ENCODE measurements at regions not wholly inside any gene's neighbourhood (a gene's known extent, or its start where the extent isn't known, plus 50 kb on each side); places are given as distances from the start of the nearest gene placed in this dataset.
A peak's percentile ranks its signal among the peaks of the same experiment; 100 is the strongest.

DNA sequence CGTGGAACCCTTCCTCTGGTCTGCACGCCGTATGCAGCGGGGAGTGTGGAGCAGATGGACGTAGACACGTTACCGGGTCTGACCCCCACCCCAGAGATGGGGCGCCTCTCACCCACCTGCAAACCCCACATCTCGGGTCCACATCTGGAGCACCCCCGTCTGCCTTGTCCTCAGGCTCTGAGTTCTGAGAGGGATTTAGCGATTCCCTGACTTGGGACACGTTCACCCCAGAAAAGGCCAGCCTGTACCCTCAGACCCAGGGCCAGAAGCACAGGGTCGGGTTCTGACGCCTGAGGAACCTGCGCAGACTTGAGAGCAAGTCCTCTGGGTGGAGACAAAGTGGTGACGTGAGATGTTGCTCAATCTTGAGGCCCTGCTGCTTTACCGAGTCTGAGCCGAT is 1138.5 kb downstream of the BRD1 start:
- ATAC-seq (no peak), DNase-seq (no peak)
- Histone ChIP-seq H3K27ac (no peak overlapping the region), H3K4me1 (no peaks in the 10 kb centered on the region), H3K27me3 (peaks cover 0 to 2% (median 0%) of the 10 kb centered on the region in 9 donors), H3K4me3 (no peak overlapping the region), H3K9me3 (no peaks in the 10 kb centered on the region), H3K36me3 (no peaks in the 10 kb centered on the region)
- TF ChIP-seq CTCF (IDR thresholded peaks at IDR 0.05) (no peak), POLR2A (IDR thresholded peaks at IDR 0.05) (no peak)
- intact Hi-C loops (cut with DNase I), result no loop called here
- 82 to 84% (median 82%) methylated on average over 17 to 18 of the region's 18 CpGs for WGBS, 4 donors

GRCh38 chr22:48688366-48688765 is 1139.3 kb downstream of the BRD1 start:
- Histone ChIP-seq H3K27me3 (peaks cover 0 to 2% (median 0%) of the 10 kb centered on the region in 9 donors), H3K4me1 (no peaks in the 10 kb centered on the region), H3K27ac (no peak overlapping the region), H3K36me3 (no peaks in the 10 kb centered on the region), H3K9me3 (no peaks in the 10 kb centered on the region), H3K4me3 (no peak overlapping the region)
- WGBS, 4 donors, result 72 to 90% (median 82%) methylated on average over 4 of the region's 4 CpGs
- TF ChIP-seq CTCF (IDR thresholded peaks at IDR 0.05), result no peak
- no peak for TF ChIP-seq POLR2A (IDR thresholded peaks at IDR 0.05)
- intact Hi-C loops (cut with DNase I), result no loop called here
- ATAC-seq, result no peak
- DNase-seq, result peak in 2 of 5 donors; percentile 9 to 26

GRCh38 chr22:48687606-48688005 is 1140.1 kb downstream of the BRD1 start:
- 81 to 83% (median 82%) methylated on average over 6 of the region's 6 CpGs for WGBS, 4 donors
- intact Hi-C loops (cut with DNase I), result no loop called here
- TF ChIP-seq CTCF (IDR thresholded peaks at IDR 0.05) (no peak), POLR2A (IDR thresholded peaks at IDR 0.05) (no peak)

DNA sequence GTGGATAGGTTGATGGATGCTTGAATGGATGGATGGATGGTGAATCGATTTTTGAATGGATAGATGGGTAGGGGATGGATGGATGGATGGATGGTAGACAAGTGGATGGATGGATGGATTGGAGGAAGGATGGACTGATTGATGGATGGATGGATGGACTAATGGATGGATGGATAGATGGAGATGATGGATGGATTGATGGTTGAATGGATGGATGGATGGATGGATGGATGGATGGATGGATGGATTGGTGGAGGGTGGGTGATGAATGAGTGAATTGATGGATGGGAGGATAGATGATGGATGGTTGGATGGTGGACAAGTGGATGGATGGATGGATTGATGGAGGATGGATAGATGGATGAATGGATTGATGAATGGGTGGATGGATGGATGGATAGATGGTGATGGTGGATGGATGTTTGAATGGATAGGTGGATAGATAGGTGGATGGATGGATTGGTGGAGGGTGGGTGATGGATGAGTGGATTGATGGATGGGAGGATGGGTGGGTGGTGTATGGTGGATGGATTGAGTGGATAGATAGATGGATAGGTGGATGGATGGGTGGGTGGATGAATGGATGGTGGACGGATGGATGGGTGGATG is 1140.9 kb downstream of the BRD1 start:
- H3K4me1 ChIP-seq, result no peaks in the 10 kb centered on the region
- no peak overlapping the region for H3K27ac ChIP-seq
- no peak for DNase-seq
- H3K27me3 ChIP-seq, result peaks cover 0 to 2% (median 0%) of the 10 kb centered on the region in 9 donors
- TF ChIP-seq CTCF (IDR thresholded peaks at IDR 0.05) (no peak), POLR2A (IDR thresholded peaks at IDR 0.05) (no peak)
- H3K36me3 ChIP-seq, result no peaks in the 10 kb centered on the region
- intact Hi-C loops (cut with DNase I), result no loop called here
- no peaks in the 10 kb centered on the region for H3K9me3 ChIP-seq
- no peak overlapping the region for H3K4me3 ChIP-seq
- 76 to 85% (median 81%) methylated on average over 2 of the region's 2 CpGs for WGBS, 4 donors
- ATAC-seq, result no peak

More at GRCh38 chr22:48687606-48688005, 1140.1 kb downstream of the BRD1 start:
- peak in 2 of 5 donors; percentile 8 to 30 for DNase-seq
- peaks cover 0 to 2% (median 0%) of the 10 kb centered on the region in 9 donors for H3K27me3 ChIP-seq
- H3K36me3 ChIP-seq, result no peaks in the 10 kb centered on the region
- no peak for ATAC-seq
- H3K9me3 ChIP-seq, result no peaks in the 10 kb centered on the region
- no peak overlapping the region for H3K4me3 ChIP-seq
- H3K27ac ChIP-seq, result no peak overlapping the region
- no peaks in the 10 kb centered on the region for H3K4me1 ChIP-seq

Measured in heart left ventricle (tissue), 16 donors.